Type B pancreatic cell (in vitro differentiated cells): ENCODE measurements at regions not wholly inside any gene's neighbourhood (a gene's known extent, or its start where the extent isn't known, plus 50 kb on each side); places are given as distances from the start of the nearest gene placed in this dataset.
"Not testable (repeated sequence)": the region's sequence is repeated elsewhere in the genome, so short reads cannot be mapped to it uniquely, and the experiment has no call there.

Source experiments
- DNase-seq: peaks from one replicate; pipeline ENCODE4 v3.0.0; 2021; ENCODE audit warnings: mixed read lengths; ENCODE audit not compliant: unreplicated experiment; ENCODE audit errors: extremely low spot score
- H3K27ac Mint-ChIP-seq: 2 replicates; pipeline ENCODE4 v1.8.0; 2021; ENCODE audit warnings: mild to moderate bottlenecking, mixed read lengths
- H3K27me3 Mint-ChIP-seq: 2 replicates; pipeline ENCODE4 v1.8.0; 2021; ENCODE audit warnings: mixed read lengths
- H3K36me3 Mint-ChIP-seq: 2 replicates; pipeline ENCODE4 v1.8.0; 2021; ENCODE audit warnings: mixed read lengths
- H3K4me1 Mint-ChIP-seq: one replicate; pipeline ENCODE4 v1.8.0; 2021; ENCODE audit warnings: mixed read lengths; ENCODE audit not compliant: unreplicated experiment
- H3K4me3 Mint-ChIP-seq: 2 replicates; pipeline ENCODE4 v1.8.0; 2021; ENCODE audit warnings: mild to moderate bottlenecking, mixed read lengths
- H3K9me3 Mint-ChIP-seq: 2 replicates; pipeline ENCODE4 v1.8.0; 2021; ENCODE audit warnings: mixed read lengths
- TF ChIP-seq, protein P1 (sequence below): fragments of 200-600 bp; sonication (generic); conservative IDR thresholded peaks from 2 replicates; pipeline ENCODE4 v1.5.0; 2021; ENCODE audit warnings: antibody characterized with exemption, mild to moderate bottlenecking

DNA sequence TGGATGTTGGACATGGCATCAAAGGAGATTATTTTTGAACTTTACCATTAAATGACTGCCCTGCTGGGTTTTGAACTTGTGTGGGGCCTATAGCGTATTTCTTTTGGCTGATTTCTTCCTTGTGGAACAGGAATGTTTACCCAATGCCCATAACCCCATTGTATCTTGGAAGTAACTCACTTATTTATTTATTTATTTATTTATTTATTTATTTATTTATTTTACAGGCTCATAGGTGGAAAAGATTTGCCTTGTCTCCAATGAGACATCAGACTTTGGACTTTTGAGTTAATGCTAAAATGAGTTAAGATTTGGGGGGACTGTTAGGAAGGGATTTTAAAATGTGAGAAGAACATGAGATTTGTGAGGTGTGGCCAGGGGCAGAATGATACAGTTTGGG lies 273.1 kb downstream of the SLITRK2 start:
- no peaks in the 10 kb centered on the region for H3K36me3 Mint-ChIP-seq
- no peaks in the 10 kb centered on the region for H3K4me1 Mint-ChIP-seq
- DNase-seq: no peak
- no peak overlapping the region for H3K27ac Mint-ChIP-seq
- H3K27me3 Mint-ChIP-seq: no peaks in the 10 kb centered on the region
- H3K4me3 Mint-ChIP-seq: no peak overlapping the region
- H3K9me3 Mint-ChIP-seq: peaks cover 6% of the 10 kb centered on the region
- TF ChIP-seq, protein P1, sequence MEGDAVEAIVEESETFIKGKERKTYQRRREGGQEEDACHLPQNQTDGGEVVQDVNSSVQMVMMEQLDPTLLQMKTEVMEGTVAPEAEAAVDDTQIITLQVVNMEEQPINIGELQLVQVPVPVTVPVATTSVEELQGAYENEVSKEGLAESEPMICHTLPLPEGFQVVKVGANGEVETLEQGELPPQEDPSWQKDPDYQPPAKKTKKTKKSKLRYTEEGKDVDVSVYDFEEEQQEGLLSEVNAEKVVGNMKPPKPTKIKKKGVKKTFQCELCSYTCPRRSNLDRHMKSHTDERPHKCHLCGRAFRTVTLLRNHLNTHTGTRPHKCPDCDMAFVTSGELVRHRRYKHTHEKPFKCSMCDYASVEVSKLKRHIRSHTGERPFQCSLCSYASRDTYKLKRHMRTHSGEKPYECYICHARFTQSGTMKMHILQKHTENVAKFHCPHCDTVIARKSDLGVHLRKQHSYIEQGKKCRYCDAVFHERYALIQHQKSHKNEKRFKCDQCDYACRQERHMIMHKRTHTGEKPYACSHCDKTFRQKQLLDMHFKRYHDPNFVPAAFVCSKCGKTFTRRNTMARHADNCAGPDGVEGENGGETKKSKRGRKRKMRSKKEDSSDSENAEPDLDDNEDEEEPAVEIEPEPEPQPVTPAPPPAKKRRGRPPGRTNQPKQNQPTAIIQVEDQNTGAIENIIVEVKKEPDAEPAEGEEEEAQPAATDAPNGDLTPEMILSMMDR: no peak

DNA sequence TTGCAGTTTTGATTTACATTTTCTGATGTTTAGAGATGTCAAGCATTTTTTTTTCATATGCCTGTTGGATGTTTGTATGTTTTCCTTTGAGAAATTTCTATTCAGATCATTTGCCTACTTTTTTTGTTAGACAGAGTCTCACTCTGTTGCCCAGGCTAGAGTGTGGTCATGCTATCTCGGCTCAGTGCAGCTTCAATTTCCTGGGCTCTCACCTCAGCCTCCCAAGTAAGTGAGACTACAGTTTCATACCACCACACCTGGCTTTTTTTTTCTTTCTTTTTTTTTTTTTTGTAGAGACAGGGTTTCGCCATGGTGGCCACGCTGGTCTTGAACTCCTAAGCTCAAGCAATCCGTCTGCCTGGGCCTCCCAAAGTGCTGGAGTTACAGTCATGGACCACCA lies 291.7 kb downstream of the SLITRK2 start:
- TF ChIP-seq, protein P1: no peak
- DNase-seq: no peak
- H3K27me3 Mint-ChIP-seq: no peaks in the 10 kb centered on the region
- no peaks in the 10 kb centered on the region for H3K36me3 Mint-ChIP-seq
- H3K9me3 Mint-ChIP-seq: no peaks in the 10 kb centered on the region
- H3K4me3 Mint-ChIP-seq: no peak overlapping the region
- H3K27ac Mint-ChIP-seq: no peak overlapping the region
- H3K4me1 Mint-ChIP-seq: no peaks in the 10 kb centered on the region

DNA sequence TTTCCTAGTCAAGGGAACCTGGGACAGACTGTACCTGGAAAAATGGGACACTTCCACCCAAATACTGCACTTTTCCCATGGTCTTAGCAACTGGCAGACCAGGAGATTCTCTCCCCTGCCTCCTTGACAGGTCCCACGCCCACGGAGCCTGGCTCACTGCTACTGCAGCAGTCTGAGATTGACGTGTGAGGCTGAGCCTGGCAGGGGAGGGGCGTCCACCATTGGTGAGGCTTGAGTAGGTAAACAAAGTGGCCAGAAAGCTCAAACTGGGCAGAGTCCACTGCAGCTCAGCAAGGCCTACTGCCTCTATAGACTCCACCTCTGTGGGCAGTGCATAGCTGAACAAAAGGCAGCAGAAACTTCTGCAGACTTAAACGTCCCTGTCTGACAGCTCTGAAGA lies 301.4 kb downstream of the SLITRK2 start:
- DNase-seq, H3K4me1 Mint-ChIP-seq, H3K27me3 Mint-ChIP-seq, H3K27ac Mint-ChIP-seq, H3K9me3 Mint-ChIP-seq, H3K4me3 Mint-ChIP-seq, H3K36me3 Mint-ChIP-seq: not testable (repeated sequence)

DNA sequence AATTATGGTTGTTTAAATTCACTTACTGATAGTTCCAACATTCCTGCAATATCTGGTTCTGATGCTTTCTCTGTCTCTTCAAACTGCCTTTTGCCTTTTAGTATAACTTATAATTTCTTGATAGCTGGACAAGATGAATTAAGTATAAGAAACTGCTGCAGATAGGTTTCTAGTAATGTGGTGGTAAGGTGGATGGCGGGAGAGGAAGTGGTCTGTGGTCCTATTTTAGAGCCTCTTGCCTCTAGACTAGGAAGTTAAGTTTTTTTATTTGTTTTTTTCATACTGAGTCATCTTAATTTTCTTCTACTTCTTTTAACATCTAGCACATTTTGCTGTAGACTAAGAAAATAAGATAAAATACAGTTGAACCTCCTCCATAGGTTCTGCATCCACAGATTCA lies 310.0 kb downstream of the SLITRK2 start:
- TF ChIP-seq, protein P1: no peak
- H3K36me3 Mint-ChIP-seq: no peaks in the 10 kb centered on the region
- H3K27me3 Mint-ChIP-seq: no peaks in the 10 kb centered on the region
- H3K4me1 Mint-ChIP-seq: no peaks in the 10 kb centered on the region
- no peak overlapping the region for H3K27ac Mint-ChIP-seq
- H3K4me3 Mint-ChIP-seq: no peak overlapping the region
- no peak for DNase-seq
- no peaks in the 10 kb centered on the region for H3K9me3 Mint-ChIP-seq

DNA sequence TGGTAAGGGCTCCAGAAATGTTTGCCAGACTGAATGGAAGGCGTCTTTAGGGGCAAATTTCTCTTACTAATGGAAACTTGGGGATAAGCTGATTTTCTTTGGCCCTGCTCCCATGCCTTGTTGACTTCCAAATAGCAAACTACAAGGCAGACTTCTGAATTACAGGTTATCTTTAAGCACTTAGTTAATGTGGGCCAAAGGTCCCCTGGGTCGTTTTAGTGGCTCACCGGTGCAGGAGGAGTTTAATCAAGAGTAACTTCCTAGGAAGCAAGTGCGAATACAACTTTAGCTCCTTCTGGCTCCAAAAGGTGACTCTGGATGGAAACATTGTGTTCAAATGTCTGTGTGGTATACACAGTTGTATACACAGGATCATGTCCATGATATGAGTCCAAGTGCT lies 323.6 kb downstream of the SLITRK2 start:
- no peak overlapping the region for H3K4me3 Mint-ChIP-seq
- no peaks in the 10 kb centered on the region for H3K27me3 Mint-ChIP-seq
- DNase-seq: no peak

DNA sequence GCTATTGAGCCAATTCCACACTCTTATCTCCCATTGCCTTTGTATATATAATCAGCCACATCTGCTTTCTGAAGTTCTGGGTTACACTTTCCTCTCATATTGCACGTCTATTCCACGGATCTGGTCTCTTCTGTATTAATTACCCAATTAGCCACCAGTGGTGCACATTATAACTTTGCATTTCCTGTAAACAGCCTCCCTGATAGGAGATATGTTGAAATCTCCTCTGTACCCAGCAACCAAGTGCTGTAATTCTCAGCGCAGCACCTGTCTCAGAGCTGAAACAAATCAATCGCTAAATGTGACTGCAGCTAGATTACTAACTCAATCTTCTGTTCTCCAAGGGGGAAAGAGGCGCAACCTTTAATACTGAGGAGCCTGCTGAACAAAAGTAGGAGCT lies 326.4 kb downstream of the SLITRK2 start:
- H3K9me3 Mint-ChIP-seq: no peaks in the 10 kb centered on the region
- TF ChIP-seq, protein P1: no peak
- H3K27me3 Mint-ChIP-seq: no peaks in the 10 kb centered on the region
- no peak overlapping the region for H3K4me3 Mint-ChIP-seq
- H3K27ac Mint-ChIP-seq: no peak overlapping the region
- H3K36me3 Mint-ChIP-seq: no peaks in the 10 kb centered on the region
- H3K4me1 Mint-ChIP-seq: no peaks in the 10 kb centered on the region
- no peak for DNase-seq

More for the DNA sequence above, 323.6 kb downstream of the SLITRK2 start:
- H3K9me3 Mint-ChIP-seq: no peaks in the 10 kb centered on the region
- TF ChIP-seq, protein P1: no peak
- no peaks in the 10 kb centered on the region for H3K36me3 Mint-ChIP-seq
- no peak overlapping the region for H3K27ac Mint-ChIP-seq
- no peaks in the 10 kb centered on the region for H3K4me1 Mint-ChIP-seq
